GM12892 (cell line): ENCODE measurements at regions not wholly inside any gene's neighbourhood (a gene's known extent, or its start where the extent isn't known, plus 50 kb on each side); places are given as distances from the start of the nearest gene placed in this dataset.

Source experiments
- POLR2A ChIP-seq: IDR thresholded peaks from 2 replicates; pipeline ENCODE4 v1.6.1; 2011; ENCODE audit warnings: low read depth, low read length, control low read depth
- POLR2AphosphoS5 ChIP-seq: IDR thresholded peaks from 2 replicates; pipeline ENCODE4 v1.6.1; 2011; ENCODE audit warnings: low read depth, low read length, control low read depth
- TAF1 ChIP-seq: IDR thresholded peaks from 2 replicates; pipeline ENCODE4 v1.6.1; 2011; ENCODE audit warnings: low read depth, mild to moderate bottlenecking, control low read depth, low read length, borderline replicate concordance

DNA sequence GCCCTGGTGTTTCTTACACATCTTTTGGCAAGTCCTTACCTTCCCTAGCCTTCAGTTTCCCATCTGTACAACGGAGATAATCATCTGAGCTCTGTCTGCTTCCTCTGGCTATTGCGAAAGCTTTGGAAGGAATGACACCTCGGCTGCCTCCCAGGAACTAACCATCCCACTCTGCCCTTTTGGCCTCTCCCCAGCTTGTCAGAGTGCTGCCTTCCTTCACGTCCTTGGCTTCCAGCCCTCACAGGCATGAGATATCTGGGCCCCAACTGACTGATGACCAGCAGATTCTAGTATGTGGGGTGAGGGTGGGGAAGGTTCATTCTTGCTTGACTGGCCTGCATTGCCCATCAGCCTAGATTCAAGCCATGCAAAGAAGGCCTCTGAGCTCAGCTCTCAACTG is 253.1 kb upstream of the FGGY start:
- TF ChIP-seq POLR2AphosphoS5 = no peak
- no peak for TF ChIP-seq POLR2A
- no peak for TF ChIP-seq TAF1
